ENCODE measurements at regions not wholly inside any gene's neighbourhood (a gene's known extent, or its start where the extent isn't known, plus 50 kb on each side); places are given as distances from the start of the nearest gene placed in this dataset.

DNA sequence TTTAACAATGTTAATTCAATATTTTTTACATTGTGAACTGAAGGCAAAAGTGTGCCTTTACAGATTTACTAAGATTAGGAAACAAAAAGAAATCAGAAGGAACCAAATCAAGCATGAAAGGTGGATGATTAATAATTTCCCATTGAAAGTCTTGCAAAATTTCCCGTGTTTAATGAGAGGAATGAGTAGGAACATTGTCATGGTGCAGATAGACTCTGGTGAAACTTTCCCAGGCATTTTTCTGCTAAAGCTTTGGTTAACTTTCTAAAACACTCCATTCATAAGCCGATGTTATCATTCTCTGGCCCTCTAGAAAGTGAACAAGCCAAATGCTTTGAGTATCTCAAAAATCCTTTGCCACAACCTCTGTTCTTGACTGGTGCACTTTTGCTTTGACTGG lies 1522.8 kb upstream of the PABPC4L start:
- 0% methylated on average over 2 of the region's 2 CpGs for WGBS (ENCODE audit: insufficient coverage, insufficient replicate concordance, low lambda C conversion rate, missing lambda C conversion rate)
- intact Hi-C loops (cut with micrococcal nuclease; ENCODE audit: unreplicated experiment) = no loop called here
- no peaks in the 10 kb centered on the region for H3K36me3 ChIP-seq (ENCODE audit: control insufficient read depth in 2 of 2, insufficient read depth in 2 of 2, low read length in 1 of 2)
- no peaks in the 10 kb centered on the region for H3K9me3 ChIP-seq (replicated peaks; ENCODE audit: control insufficient read depth, insufficient read depth, low read length)
- no peak overlapping the region for H3K9ac ChIP-seq (ENCODE audit: control insufficient read depth, insufficient read depth, low read length)
- ChIA-PET SMC1A (ENCODE audit: uncharacterized antibody, unreplicated experiment) (no interaction called here), POLR2A (no interaction called here), CTCF (no interaction called here), RAD21 (ENCODE audit: unreplicated experiment) (no interaction called here)
- no peaks in the 10 kb centered on the region for H3K4me1 ChIP-seq (ENCODE audit: control insufficient read depth, insufficient read depth, low read length)
- no peak for FAIRE-seq
- TF ChIP-seq POLR2AphosphoS5 (IDR thresholded peaks at IDR 0.05; ENCODE audit: low read length) = no peak
- no peak overlapping the region for H3K27ac ChIP-seq (ENCODE audit: control insufficient read depth, insufficient read depth)
- no peak for ATAC-seq
- H4K20me1 ChIP-seq (ENCODE audit: control insufficient read depth, insufficient read depth) = no peaks in the 10 kb centered on the region
- H2AFZ ChIP-seq (ENCODE audit: control insufficient read depth, low read depth, low read length) = no peak overlapping the region
- H3K79me2 ChIP-seq (ENCODE audit: control insufficient read depth, insufficient read depth, low read length) = no peaks in the 10 kb centered on the region
- no peak for DNase-seq (ENCODE audit: low read depth, low spot score)
- no TSS peak for BruUV-seq (replicated peaks)
- H3K4me3 ChIP-seq = no peak overlapping the region
- in situ Hi-C loops (cut with MboI) = no loop called here
- no peak overlapping the region for H3K4me2 ChIP-seq (ENCODE audit: control insufficient read depth, insufficient read depth)
- H3K27me3 ChIP-seq (replicated peaks in 1 of 2; ENCODE audit: control insufficient read depth in 2 of 2, insufficient read depth in 2 of 2, low read length in 1 of 2) = no peaks in the 10 kb centered on the region

DNA sequence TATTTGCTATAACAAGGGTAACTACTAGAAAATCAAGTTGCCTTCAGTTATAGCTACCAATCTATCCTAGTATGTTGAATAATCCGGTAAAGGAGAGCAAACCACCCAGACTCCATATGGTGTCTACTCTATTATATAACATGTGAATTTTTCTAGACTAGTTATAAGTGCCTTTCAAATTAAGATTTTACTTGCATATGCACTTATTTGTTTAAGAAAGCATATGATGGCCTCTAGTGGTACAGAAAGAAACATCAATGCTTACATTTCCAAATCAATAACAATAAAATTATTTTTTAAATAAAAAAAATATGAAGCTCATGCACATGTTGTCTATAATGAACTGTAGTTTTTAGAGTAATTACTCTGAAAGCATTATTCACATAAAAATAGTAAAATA lies 1516.4 kb upstream of the PABPC4L start:
- Histone ChIP-seq H3K4me1 (ENCODE audit: control insufficient read depth, insufficient read depth, low read length) (no peaks in the 10 kb centered on the region), H3K27ac (ENCODE audit: control insufficient read depth, insufficient read depth) (no peak overlapping the region), H4K20me1 (ENCODE audit: control insufficient read depth, insufficient read depth) (no peaks in the 10 kb centered on the region), H3K4me3 (no peak overlapping the region), H3K79me2 (ENCODE audit: control insufficient read depth, insufficient read depth, low read length) (no peaks in the 10 kb centered on the region), H3K27me3 (replicated peaks in 1 of 2; ENCODE audit: control insufficient read depth in 2 of 2, insufficient read depth in 2 of 2, low read length in 1 of 2) (no peaks in the 10 kb centered on the region), H3K9me3 (replicated peaks; ENCODE audit: control insufficient read depth, insufficient read depth, low read length) (no peaks in the 10 kb centered on the region), H3K36me3 (ENCODE audit: control insufficient read depth in 2 of 2, insufficient read depth in 2 of 2, low read length in 1 of 2) (no peaks in the 10 kb centered on the region), H2AFZ (ENCODE audit: control insufficient read depth, low read depth, low read length) (no peak overlapping the region), H3K9ac (ENCODE audit: control insufficient read depth, insufficient read depth, low read length) (no peak overlapping the region), H3K4me2 (ENCODE audit: control insufficient read depth, insufficient read depth) (no peak overlapping the region)
- no TSS peak for BruUV-seq (replicated peaks)
- POLR2A ChIA-PET = no interaction called here
- ATAC-seq (no peak), DNase-seq (ENCODE audit: low read depth, low spot score) (no peak), FAIRE-seq (no peak)
- intact Hi-C loops (cut with micrococcal nuclease; ENCODE audit: unreplicated experiment) (no loop called here), in situ Hi-C loops (cut with MboI) (no loop called here)
- CTCF ChIA-PET = no interaction called here
- RAD21 ChIA-PET (ENCODE audit: unreplicated experiment) = no interaction called here
- SMC1A ChIA-PET (ENCODE audit: uncharacterized antibody, unreplicated experiment) = no interaction called here
- 76% methylated on average over 1 of the region's 1 CpG for WGBS (ENCODE audit: insufficient coverage, insufficient replicate concordance, low lambda C conversion rate, missing lambda C conversion rate)
- TF ChIP-seq SIN3A (IDR thresholded peaks at IDR 0.05; ENCODE audit: low read depth, low read length) (no peak), YBX1 (IDR thresholded peaks at IDR 0.05) (no peak), ZBED1 (IDR thresholded peaks at IDR 0.05; ENCODE audit: borderline replicate concordance) (no peak), MEF2B (IDR thresholded peaks at IDR 0.05; ENCODE audit: partially characterized antibody, poor library complexity, severe bottlenecking) (no peak), ZNF217 (IDR thresholded peaks at IDR 0.05) (no peak), BHLHE40 (IDR thresholded peaks at IDR 0.05; ENCODE audit: borderline replicate concordance in 1 of 2, low read depth in 2 of 2, low read length in 1 of 2) (no peak), NR2C2 (IDR thresholded peaks at IDR 0.05; ENCODE audit: borderline replicate concordance, control insufficient read depth, insufficient read length, low read depth) (no peak), PML (IDR thresholded peaks at IDR 0.05; ENCODE audit: low read length) (no peak)
- TF ChIP-seq, protein P1, sequence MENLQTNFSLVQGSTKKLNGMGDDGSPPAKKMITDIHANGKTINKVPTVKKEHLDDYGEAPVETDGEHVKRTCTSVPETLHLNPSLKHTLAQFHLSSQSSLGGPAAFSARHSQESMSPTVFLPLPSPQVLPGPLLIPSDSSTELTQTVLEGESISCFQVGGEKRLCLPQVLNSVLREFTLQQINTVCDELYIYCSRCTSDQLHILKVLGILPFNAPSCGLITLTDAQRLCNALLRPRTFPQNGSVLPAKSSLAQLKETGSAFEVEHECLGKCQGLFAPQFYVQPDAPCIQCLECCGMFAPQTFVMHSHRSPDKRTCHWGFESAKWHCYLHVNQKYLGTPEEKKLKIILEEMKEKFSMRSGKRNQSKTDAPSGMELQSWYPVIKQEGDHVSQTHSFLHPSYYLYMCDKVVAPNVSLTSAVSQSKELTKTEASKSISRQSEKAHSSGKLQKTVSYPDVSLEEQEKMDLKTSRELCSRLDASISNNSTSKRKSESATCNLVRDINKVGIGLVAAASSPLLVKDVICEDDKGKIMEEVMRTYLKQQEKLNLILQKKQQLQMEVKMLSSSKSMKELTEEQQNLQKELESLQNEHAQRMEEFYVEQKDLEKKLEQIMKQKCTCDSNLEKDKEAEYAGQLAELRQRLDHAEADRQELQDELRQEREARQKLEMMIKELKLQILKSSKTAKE (IDR thresholded peaks at IDR 0.05; ENCODE audit: low read depth, poor library complexity, severe bottlenecking) = no peak
- TF ChIP-seq, protein P2, sequence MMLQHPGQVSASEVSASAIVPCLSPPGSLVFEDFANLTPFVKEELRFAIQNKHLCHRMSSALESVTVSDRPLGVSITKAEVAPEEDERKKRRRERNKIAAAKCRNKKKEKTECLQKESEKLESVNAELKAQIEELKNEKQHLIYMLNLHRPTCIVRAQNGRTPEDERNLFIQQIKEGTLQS (IDR thresholded peaks at IDR 0.05; ENCODE audit: borderline replicate concordance, extremely low read depth, low read depth, low read length) = no peak
- TF ChIP-seq, protein P3, sequence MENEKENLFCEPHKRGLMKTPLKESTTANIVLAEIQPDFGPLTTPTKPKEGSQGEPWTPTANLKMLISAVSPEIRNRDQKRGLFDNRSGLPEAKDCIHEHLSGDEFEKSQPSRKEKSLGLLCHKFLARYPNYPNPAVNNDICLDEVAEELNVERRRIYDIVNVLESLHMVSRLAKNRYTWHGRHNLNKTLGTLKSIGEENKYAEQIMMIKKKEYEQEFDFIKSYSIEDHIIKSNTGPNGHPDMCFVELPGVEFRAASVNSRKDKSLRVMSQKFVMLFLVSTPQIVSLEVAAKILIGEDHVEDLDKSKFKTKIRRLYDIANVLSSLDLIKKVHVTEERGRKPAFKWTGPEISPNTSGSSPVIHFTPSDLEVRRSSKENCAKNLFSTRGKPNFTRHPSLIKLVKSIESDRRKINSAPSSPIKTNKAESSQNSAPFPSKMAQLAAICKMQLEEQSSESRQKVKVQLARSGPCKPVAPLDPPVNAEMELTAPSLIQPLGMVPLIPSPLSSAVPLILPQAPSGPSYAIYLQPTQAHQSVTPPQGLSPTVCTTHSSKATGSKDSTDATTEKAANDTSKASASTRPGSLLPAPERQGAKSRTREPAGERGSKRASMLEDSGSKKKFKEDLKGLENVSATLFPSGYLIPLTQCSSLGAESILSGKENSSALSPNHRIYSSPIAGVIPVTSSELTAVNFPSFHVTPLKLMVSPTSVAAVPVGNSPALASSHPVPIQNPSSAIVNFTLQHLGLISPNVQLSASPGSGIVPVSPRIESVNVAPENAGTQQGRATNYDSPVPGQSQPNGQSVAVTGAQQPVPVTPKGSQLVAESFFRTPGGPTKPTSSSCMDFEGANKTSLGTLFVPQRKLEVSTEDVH (IDR thresholded peaks at IDR 0.05; ENCODE audit: low read depth, partially characterized antibody) = no peak
- TF ChIP-seq, protein P4, sequence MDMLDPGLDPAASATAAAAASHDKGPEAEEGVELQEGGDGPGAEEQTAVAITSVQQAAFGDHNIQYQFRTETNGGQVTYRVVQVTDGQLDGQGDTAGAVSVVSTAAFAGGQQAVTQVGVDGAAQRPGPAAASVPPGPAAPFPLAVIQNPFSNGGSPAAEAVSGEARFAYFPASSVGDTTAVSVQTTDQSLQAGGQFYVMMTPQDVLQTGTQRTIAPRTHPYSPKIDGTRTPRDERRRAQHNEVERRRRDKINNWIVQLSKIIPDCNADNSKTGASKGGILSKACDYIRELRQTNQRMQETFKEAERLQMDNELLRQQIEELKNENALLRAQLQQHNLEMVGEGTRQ (IDR thresholded peaks at IDR 0.05; ENCODE audit: borderline replicate concordance, low read depth, low read length) = no peak
